Adipocyte (in vitro differentiated cells): ENCODE measurements at regions not wholly inside any gene's neighbourhood (a gene's known extent, or its start where the extent isn't known, plus 50 kb on each side); places are given as distances from the start of the nearest gene placed in this dataset.

Experiments
- DNase-seq: peaks from one replicate; pipeline ENCODE4 v3.0.0-alpha.2; 2015; ENCODE audit warnings: low read depth
- H3K27me3 ChIP-seq: replicated peaks from 2 replicates; pipeline ENCODE4 v1.7.0; 2013; ENCODE audit warnings: mild to moderate bottlenecking, low read length, moderate library complexity; ENCODE audit not compliant: control insufficient read depth, insufficient read depth
- H3K36me3 ChIP-seq: 2 replicates; pipeline ENCODE4 v1.7.0; 2013; ENCODE audit warnings: low read length, mild to moderate bottlenecking, moderate library complexity; ENCODE audit not compliant: control insufficient read depth, insufficient read depth, severe bottlenecking
- H3K4me1 ChIP-seq: 2 replicates; pipeline ENCODE4 v1.7.0; 2013; ENCODE audit warnings: mild to moderate bottlenecking, low read length, moderate library complexity; ENCODE audit not compliant: control insufficient read depth, insufficient read depth
- H3K4me3 ChIP-seq: 2 replicates; pipeline ENCODE4 v1.7.0; 2013; ENCODE audit warnings: mild to moderate bottlenecking, low read length, moderate library complexity
- H3K9ac ChIP-seq: 2 replicates; pipeline ENCODE4 v1.7.0; 2013; ENCODE audit warnings: mild to moderate bottlenecking, low read length, moderate library complexity
- H3K9me3 ChIP-seq: 2 replicates; pipeline ENCODE4 v1.7.0; 2013; ENCODE audit warnings: mild to moderate bottlenecking, low read length, moderate library complexity; ENCODE audit not compliant: control insufficient read depth

DNA sequence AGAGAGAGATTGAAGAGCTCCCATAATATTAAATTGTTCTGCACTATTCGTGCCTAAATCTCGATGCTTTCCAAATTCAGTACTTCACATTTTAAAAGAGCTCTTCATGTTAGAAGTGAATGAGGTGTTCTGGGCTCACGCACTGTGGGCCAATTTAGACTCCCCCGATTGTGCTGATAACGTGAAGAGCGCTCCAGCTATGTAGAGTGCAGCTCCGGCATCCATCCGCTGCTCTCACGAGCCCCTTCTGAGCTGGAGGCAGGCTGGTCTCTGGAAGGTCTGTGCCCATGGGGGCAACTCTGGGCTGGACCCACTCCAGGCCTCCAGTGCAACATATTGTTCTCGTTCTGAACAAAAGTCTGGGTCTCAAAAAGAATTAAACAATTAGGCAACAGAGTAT is 692.6 kb downstream of the VRK1 start:
- Histone ChIP-seq H3K4me3 (no peak overlapping the region), H3K36me3 (no peaks in the 10 kb centered on the region), H3K4me1 (no peaks in the 10 kb centered on the region), H3K9ac (no peak overlapping the region), H3K9me3 (peaks cover 13% of the 10 kb centered on the region), H3K27me3 (no peaks in the 10 kb centered on the region)
- no peak for DNase-seq

DNA sequence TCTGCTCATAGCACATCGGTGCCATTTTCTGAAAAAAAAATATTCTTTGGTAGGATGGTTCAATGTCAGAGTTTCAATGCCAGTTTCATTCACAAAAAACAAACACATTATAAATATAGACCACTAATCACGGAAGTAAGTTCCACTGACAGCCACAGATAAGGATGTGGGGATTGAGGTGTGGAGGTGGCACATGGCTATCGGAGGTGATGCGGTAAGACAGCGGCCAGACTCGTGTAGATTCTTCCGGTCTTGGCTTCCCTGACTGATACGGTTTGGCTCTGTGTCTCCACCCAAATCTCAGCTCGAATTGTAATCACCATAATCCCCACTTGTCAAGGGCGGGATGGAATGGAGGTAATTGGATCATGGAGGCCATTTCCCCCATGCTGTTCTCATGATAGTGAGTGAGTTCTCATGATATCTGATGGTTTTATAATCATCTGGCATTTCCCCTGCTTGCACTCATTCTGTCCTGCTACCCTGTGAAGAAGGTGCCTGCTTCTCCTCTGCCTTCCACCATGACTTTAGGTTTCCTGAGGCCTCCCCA is 693.4 kb downstream of the VRK1 start:
- no peak overlapping the region for H3K9ac ChIP-seq
- peaks cover 13% of the 10 kb centered on the region for H3K9me3 ChIP-seq
- DNase-seq = no peak
- no peaks in the 10 kb centered on the region for H3K27me3 ChIP-seq
- H3K4me3 ChIP-seq = no peak overlapping the region
- no peaks in the 10 kb centered on the region for H3K4me1 ChIP-seq
- no peaks in the 10 kb centered on the region for H3K36me3 ChIP-seq

DNA sequence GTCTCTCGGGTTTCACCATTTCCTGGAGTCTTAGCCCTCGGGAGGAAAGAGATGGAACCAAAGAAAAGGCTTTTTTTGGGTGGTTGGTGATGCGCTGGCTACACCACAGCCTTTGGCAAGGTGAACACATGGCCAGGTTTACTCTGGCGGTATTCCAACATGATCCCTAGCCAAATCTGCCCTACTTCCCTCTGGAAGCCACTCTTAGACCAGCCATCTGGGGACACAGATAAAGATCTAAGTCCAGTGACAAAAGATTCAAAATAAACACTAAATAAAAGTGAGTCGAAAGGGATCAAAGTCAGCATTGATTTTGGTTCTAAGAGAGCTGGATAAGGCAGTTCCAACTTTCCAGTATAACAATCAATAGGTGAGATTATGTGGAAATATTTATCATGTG is 694.5 kb downstream of the VRK1 start:
- Histone ChIP-seq H3K9me3 (peaks cover 13% of the 10 kb centered on the region), H3K36me3 (no peaks in the 10 kb centered on the region), H3K4me3 (no peak overlapping the region), H3K9ac (no peak overlapping the region), H3K27me3 (no peaks in the 10 kb centered on the region), H3K4me1 (no peaks in the 10 kb centered on the region)
- DNase-seq = no peak

DNA sequence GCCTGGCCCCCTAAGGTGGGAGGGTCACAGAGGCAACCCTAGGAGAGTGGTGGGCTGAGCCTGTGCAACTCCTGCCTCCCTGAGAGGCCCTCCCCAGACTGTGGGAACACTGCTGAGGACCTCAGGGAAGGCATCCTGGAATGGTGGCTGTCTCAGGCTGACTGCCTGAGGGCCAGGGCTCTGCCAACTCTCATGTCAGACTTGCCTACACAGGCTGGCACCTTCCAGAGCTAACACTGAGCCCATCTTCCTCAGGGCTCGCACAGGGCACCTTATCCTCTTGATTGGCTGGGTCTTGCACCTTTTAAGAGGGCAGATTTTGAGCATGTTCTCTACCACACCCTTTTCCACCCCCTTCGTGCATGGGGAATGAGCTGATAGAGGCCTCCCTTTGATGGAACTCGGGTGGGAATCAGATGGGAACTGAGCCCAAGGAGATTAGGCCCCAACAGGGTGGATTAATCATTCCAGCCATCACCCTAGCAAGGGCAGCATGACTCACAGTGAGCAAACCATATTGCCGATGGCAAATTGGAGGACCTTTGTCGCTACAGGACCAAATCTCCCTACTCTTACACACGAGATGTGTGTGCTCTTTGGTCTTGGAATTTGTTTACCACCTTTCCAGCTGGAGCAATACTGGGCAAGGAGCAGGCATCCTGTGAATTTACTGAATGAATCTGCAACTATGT is 702.8 kb downstream of the VRK1 start:
- Histone ChIP-seq H3K4me3 (no peak overlapping the region), H3K9me3 (no peaks in the 10 kb centered on the region), H3K36me3 (no peaks in the 10 kb centered on the region), H3K9ac (no peak overlapping the region), H3K4me1 (no peaks in the 10 kb centered on the region), H3K27me3 (no peaks in the 10 kb centered on the region)
- no peak for DNase-seq

DNA sequence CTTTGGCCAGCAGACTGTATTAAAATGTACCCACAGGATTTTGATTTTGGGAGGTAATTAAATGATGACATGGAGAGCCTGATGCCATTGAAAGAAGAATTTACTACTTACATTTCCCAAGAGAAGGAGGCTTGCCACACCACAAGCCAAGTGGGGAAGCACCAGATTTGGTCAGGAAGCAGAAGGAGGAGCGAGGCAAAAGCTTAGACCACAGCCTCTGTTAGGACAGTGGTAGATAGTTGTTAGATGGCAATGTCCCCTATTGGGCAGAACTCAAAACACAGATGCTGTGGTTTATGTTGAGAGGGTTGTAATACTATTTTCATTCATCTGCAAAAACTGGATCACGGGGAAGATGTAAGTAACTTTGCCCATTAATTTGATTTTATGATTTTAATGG is 709.4 kb downstream of the VRK1 start:
- peaks cover 3% of the 10 kb centered on the region for H3K9me3 ChIP-seq
- no peaks in the 10 kb centered on the region for H3K4me1 ChIP-seq
- DNase-seq = no peak
- no peaks in the 10 kb centered on the region for H3K27me3 ChIP-seq
- no peak overlapping the region for H3K9ac ChIP-seq
- H3K4me3 ChIP-seq = no peak overlapping the region
- H3K36me3 ChIP-seq = no peaks in the 10 kb centered on the region

DNA sequence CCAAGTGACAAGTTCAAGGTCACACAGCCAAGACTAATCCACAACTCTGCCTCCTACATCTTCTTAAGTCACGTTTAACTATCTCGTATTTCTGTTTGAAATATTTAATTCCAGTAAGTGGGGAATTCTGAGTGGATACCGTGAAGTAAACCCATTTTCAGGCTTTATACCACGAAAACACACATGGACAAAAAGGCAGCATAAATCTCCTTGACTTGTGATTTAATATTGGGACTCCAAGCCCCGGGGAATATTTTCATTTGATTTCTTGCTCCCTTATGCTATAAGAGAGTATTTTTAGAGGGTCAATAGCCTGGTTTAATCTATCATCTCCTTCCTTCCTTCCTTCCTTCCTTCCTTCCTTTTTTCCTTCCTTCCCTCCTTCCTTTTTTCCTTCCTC is 716.7 kb downstream of the VRK1 start:
- no peaks in the 10 kb centered on the region for H3K27me3 ChIP-seq
- DNase-seq = no peak
- H3K9me3 ChIP-seq = peaks cover 3% of the 10 kb centered on the region
- H3K4me3 ChIP-seq = no peak overlapping the region
- H3K9ac ChIP-seq = no peak overlapping the region
- H3K36me3 ChIP-seq = no peaks in the 10 kb centered on the region
- H3K4me1 ChIP-seq = no peaks in the 10 kb centered on the region

DNA sequence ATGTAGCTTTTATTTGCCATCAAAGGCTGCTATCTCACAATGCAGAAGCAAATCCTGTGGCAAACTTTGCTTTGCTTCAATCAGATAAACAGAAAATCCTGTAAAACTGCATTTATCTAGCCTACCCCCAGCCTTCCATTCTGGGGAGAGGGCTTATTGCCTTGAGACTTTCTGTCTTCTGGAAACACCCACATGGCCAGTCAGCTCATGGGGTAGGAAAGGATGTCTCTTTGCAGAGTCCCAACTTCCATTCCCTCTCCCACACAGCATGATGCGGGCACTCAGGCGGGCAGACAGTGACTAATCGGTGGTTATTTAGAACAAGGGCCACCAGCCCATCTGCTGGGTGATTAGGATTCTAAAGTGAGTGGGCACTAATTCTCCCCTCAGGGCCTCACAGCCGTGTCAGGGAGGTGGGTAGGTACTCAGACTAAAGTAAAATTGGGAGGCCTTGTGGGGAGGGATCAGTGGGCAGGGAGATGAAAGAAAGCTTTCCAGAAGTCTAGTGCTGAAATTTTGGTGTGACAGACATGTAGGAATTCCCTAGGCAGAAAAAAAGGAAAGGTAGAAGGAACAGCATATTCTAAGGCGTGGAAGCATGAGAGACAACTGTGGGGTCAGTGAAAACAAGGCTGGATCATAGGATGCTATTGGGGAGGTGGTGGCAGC is 720.5 kb downstream of the VRK1 start:
- no peak overlapping the region for H3K9ac ChIP-seq
- H3K4me1 ChIP-seq = no peaks in the 10 kb centered on the region
- DNase-seq = no peak
- H3K9me3 ChIP-seq = peaks cover 3% of the 10 kb centered on the region
- no peaks in the 10 kb centered on the region for H3K27me3 ChIP-seq
- no peak overlapping the region for H3K4me3 ChIP-seq
- H3K36me3 ChIP-seq = no peaks in the 10 kb centered on the region

DNA sequence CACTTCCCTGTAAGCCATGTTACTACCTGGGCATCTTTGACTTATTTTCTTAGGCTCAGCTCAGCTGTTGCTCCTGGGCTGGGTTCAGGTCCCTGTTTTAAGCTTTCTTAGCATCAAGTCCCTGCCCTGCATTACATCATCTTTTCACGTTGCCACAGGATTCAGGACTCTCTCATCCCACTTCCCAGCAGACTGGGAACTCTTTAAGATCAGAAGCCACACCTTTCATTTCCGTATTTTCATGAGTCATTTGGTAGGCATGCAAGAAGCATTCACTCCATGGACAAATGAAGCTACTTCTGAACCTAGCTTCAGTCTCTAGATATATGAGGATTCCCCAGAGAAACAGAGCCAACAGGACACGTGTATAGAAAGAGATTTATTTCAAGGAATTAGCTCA is 726.8 kb downstream of the VRK1 start:
- Histone ChIP-seq H3K4me3 (no peak overlapping the region), H3K36me3 (no peaks in the 10 kb centered on the region), H3K9ac (no peak overlapping the region), H3K4me1 (no peaks in the 10 kb centered on the region), H3K27me3 (no peaks in the 10 kb centered on the region), H3K9me3 (no peaks in the 10 kb centered on the region)
- DNase-seq = no peak

DNA sequence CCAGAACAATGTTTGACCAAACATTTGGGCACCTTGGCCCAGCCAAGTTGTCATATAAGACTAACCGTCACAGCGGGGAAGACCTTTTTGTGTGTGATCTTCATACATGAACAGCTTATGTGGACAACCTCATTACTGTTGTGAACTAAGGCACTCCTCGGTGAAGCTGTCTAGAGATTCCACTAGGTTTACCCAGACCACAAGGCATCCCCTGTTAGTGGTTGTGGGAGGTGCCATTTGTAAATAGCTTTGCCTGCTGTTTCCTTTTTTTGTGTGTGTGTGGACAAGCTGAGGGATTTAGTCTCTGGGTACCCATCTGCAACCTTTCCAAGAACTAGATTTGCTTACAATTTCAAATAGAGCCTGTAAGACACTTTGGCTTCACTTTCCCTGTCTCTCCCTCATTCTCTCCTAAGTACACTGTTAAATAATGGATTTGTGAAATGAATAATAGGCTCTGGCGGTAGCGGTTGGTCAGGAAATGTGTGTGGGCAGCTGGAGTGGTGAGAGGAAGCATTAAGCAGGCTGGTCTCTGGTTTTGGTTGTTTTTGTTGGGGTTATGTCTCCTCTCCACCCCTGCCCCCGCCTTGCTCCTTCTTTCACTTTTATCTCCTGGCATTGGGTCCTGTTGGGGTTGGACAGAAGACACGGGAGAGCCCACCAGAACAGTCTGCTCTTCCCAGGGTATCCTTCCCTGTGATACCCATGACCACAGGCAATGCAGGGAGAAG is 727.6 kb downstream of the VRK1 start:
- Histone ChIP-seq H3K9ac (no peak overlapping the region), H3K9me3 (no peaks in the 10 kb centered on the region), H3K27me3 (no peaks in the 10 kb centered on the region), H3K4me3 (no peak overlapping the region), H3K36me3 (no peaks in the 10 kb centered on the region), H3K4me1 (no peaks in the 10 kb centered on the region)
- no peak for DNase-seq

DNA sequence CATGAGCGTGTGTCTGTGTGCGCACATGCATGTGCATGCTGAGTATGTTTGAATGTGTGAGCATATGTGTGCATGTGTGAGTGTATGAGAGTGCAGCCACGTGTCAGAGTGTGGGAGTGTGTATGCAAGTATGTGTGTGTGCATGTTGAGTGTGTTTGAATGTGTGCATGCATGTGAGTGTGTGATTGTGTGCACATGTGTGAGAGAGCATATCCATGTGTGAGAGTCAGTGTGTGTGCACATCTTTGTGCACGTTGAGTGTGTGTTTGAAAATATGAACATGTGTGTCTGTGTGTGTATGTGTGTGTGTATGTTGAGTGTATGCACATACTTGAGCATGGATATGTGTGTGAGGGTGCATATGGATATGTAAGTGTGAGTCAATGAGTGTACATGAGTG is 730.8 kb downstream of the VRK1 start:
- no peak for DNase-seq
- no peak overlapping the region for H3K4me3 ChIP-seq

DNA sequence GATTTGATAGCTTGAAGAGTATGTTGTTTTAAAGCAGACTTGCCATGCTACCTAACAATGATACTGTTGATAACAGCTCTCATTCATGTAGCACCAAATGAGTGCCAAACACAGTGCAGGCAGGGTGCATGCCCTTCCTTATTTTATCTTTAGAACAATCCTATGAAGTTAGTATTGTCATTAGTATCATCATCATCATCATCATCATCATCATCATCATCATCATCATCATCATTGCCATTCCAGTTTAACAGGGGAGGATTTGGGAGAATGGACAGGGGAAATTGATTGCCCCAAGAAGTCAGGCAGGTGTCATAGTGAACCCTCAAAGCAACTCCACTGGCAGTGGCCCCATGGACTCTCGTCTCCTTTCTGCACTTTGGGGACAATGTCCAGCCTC is 734.9 kb downstream of the VRK1 start:
- peaks cover 3% of the 10 kb centered on the region for H3K9me3 ChIP-seq
- H3K4me1 ChIP-seq = no peaks in the 10 kb centered on the region
- H3K27me3 ChIP-seq = no peaks in the 10 kb centered on the region
- H3K36me3 ChIP-seq = no peaks in the 10 kb centered on the region
- no peak for DNase-seq
- H3K4me3 ChIP-seq = no peak overlapping the region
- H3K9ac ChIP-seq = no peak overlapping the region

More for the DNA sequence above, 730.8 kb downstream of the VRK1 start:
- Histone ChIP-seq H3K36me3 (no peaks in the 10 kb centered on the region), H3K9ac (no peak overlapping the region), H3K4me1 (no peaks in the 10 kb centered on the region), H3K9me3 (peaks cover 3% of the 10 kb centered on the region), H3K27me3 (no peaks in the 10 kb centered on the region)
